Stimulated activated CD4-positive, alpha-beta T cell treated with anti-CD3 and anti-CD28 coated beads, Interleukin-1b, Interleukin-23, amount 100 ng/mL, for 4 hours (primary cell): ENCODE measurements at regions not wholly inside any gene's neighbourhood (a gene's known extent, or its start where the extent isn't known, plus 50 kb on each side); places are given as distances from the start of the nearest gene placed in this dataset.
"Not testable (repeated sequence)": the region's sequence is repeated elsewhere in the genome, so short reads cannot be mapped to it uniquely, and the experiment has no call there.

Experiments used
- DNase-seq, 2 donors: peaks; one replicate each; pipeline ENCODE4 v3.0.0-alpha.2; 2020; ENCODE audit warnings: low read depth in 2 of 2

DNA sequence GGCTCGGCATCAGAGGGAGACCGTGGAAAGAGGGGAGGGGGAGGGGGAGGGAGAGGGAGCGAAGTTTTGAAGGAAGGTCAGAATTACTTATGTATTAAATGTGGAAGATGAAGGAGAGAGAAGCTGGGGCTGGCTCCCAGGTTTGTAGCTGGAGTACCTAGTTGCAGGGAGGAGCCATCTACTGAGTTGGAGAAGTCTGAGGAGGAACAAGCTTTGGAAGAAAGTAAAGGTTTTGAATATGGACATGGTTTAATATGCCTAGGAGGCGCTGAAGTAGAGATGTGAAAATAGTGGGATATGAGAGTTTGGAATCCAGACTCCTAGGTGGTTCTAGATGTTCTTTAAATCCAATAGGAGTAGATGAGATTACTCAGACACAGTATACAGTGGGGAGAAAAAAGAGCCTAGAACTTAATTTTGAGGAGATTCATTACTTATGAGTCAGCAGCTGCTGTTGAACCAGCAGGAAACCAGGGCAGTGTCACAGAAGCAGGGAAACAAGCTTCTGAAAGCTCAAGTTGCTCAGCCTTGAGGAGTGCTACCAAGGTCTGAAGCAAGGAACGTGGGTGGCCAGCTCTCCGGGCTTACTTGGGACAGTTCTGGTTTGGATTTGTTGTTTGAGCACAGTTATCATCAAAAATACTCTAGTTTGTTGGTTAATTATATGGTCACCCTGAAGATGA lies 149.3 kb downstream of the UTRN start:
- no peak for DNase-seq

GRCh38 chr6:144435602-144436426 lies 150.7 kb downstream of the UTRN start:
- DNase-seq: no peak

- DNase-seq: no peak
Measured at GRCh38 chr6:144437105-144437504, 152.0 kb downstream of the UTRN start.

DNA sequence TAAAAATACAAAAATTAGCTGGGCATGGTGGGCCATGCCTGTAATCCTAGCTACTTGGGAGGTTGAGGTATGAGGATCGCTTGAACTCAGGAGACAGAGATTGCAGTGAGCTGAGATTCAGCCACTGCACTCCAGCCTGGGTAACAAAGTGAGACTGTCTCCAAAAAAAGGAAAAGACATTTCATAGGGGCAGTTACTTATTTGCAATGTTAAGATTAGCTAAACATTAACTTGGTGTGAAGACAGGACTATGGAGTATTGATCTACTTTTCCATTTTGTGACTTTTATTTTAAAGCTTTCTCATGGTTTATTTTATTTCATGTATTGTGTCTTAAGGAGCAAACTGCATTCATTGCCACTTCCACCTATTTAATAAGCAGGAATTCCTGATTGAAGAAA lies 153.0 kb downstream of the UTRN start:
- DNase-seq: no peak

- DNase-seq: no peak
Measured at GRCh38 chr6:144439016-144439415, 153.9 kb downstream of the UTRN start.

- DNase-seq: not testable (repeated sequence)
Measured at GRCh38 chr6:144441801-144442200, 156.7 kb downstream of the UTRN start.

DNA sequence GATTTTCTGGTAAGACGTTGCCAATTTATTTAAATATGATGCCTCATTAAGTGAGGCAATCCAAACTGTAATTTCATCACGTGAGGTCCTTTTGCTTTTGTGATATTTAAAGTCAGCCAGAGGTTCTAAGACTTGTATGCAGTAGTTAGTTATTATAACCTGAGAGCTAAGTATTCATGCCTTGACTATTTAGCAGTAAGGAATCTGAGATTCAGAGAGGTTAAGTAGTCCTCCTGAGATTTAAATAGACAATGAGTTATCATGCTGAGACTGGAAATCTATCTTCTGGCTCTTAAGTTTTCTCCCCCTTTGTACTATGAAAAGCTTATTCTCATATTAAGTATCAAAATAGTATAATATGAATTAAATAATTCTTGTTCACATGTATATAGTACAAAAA lies 158.0 kb downstream of the UTRN start:
- no peak for DNase-seq

DNA sequence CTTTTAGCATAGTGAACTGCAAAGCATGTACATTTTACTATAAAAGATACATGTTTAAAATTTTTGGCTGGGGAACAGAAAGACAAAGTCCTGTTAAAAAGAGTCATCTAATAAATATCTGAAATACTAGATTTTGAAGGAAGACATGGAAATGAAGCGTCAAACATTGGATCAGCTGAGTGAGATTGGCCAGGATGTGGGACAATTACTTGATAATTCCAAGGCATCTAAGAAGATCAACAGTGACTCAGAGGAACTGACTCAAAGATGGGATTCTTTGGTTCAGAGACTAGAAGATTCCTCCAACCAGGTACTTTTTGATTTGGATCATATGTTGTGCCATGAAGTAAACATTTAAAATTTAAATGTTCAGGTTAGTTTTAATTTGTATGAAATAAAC lies 162.3 kb downstream of the UTRN start:
- DNase-seq: no peak

DNA sequence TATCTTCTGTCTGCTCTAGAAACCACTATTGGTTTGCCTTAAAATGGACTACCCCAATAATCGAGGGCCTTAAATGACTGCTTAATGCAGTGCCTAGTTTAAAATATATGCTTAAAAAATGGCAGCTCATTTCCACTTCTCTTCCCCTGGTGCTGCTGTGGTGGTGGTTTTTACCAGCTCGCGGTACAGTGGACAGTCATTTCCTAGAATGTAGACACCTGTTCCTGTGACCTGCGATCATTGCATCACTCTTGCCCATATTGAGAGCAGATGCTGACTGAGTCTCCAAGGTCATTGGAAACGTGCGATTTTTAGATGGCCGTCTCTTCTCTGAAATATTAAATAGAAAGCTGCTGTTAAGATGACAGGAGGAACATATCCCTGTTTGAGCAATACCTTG lies 164.1 kb downstream of the UTRN start:
- no peak for DNase-seq

- DNase-seq: no peak
Measured at GRCh38 chr6:144449911-144450597, 164.9 kb downstream of the UTRN start.

GRCh38 chr6:144460327-144461095 lies 175.4 kb downstream of the UTRN start:
- no peak for DNase-seq

- no peak for DNase-seq
Measured at GRCh38 chr6:144462058-144462457, 176.9 kb downstream of the UTRN start.

GRCh38 chr6:144466716-144467115 lies 181.6 kb downstream of the UTRN start:
- no peak for DNase-seq

- no peak for DNase-seq
Measured at GRCh38 chr6:144467172-144467762, 182.1 kb downstream of the UTRN start.

DNA sequence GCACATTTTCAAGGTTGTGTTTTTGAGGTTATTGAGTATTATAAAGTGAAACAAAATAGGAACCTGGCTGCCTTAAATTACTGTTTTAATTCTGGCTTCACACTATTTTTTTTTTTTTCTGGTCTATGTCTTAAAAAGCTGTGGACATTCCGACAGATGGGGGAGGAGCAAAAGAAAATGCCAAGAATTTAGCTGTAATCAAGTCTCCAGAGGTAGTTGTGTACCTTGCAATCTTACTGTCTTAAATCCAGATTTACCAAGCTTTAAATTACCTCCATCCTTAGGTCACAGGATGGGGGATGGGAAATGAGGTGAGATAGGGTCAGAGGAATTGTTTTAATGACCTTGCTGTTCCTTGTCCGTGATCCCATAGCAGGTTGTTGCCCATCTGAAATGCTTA lies 182.8 kb downstream of the UTRN start:
- DNase-seq: no peak

DNA sequence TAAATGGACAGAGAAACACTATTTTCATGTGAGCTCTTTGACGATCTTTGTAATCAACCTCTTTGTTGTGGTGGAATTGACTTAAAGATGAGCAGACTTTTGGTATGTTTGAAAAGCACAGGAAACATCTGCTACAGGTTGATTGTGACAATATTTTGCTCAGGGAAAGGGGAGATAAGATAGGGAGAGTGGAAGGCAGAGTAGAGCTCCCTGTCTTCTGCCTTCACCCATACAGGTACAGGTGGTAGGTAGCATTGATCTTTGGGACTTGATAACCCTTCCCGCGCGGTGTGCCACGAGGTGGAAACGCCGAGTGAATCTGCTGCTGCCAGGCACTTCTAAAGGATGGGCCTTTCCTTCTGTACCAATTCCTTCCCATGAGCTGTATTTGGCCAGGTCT lies 183.6 kb downstream of the UTRN start:
- peak; percentile 3 to 13 for DNase-seq

DNA sequence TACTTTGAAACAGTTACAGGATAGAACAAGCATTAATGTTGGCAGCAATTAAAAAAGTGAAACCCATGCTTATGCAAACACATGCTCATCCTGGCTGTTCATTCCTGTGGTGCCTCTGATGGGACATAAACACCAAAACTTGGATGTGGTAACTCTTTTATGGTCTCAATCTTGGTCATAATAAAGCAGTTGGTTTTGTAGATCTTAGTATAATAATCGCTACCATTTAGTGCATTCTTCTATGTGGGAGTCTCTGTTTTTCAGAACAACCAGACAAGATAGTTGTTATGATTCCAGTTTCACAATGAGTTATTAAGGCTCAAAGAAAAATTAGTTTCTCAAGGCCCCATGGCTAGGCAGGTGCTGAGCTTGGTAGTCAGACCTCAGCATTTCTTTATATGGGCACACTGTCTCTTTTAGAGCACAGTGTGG lies 184.0 kb downstream of the UTRN start:
- no peak for DNase-seq

GRCh38 chr6:144470201-144470600 lies 185.1 kb downstream of the UTRN start:
- DNase-seq: not testable (repeated sequence)

DNA sequence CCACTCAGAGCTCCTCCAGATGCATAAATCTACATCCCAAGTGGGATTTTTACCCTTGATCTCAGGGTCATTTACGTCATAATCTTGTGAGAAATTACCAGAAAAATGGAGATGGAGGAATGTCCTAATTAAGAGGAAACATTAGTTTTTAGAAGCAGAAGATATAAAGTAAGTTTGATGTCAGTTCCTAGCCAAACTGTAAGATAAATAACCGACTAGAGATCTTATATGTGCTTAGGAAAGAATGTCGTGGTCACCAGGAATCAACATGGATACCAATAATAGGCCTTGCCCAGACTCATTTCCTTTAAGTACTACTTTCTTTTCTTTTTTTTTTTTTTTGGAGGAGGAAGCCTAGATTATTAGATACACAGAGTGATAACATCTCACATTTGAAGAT lies 186.9 kb downstream of the UTRN start:
- no peak for DNase-seq

- DNase-seq: no peak
Measured at GRCh38 chr6:144474290-144474689, 189.2 kb downstream of the UTRN start.

- DNase-seq: no peak
Measured at GRCh38 chr6:144474904-144475303, 189.8 kb downstream of the UTRN start.

- no peak for DNase-seq
Measured at GRCh38 chr6:144475411-144475810, 190.3 kb downstream of the UTRN start.
